ENCODE measurements at regions not wholly inside any gene's neighbourhood (a gene's known extent, or its start where the extent isn't known, plus 50 kb on each side); places are given as distances from the start of the nearest gene placed in this dataset.

- no peak overlapping the region for H3K4me3 ChIP-seq (ENCODE audit: low read depth, low read length)
- TF ChIP-seq, protein P1, sequence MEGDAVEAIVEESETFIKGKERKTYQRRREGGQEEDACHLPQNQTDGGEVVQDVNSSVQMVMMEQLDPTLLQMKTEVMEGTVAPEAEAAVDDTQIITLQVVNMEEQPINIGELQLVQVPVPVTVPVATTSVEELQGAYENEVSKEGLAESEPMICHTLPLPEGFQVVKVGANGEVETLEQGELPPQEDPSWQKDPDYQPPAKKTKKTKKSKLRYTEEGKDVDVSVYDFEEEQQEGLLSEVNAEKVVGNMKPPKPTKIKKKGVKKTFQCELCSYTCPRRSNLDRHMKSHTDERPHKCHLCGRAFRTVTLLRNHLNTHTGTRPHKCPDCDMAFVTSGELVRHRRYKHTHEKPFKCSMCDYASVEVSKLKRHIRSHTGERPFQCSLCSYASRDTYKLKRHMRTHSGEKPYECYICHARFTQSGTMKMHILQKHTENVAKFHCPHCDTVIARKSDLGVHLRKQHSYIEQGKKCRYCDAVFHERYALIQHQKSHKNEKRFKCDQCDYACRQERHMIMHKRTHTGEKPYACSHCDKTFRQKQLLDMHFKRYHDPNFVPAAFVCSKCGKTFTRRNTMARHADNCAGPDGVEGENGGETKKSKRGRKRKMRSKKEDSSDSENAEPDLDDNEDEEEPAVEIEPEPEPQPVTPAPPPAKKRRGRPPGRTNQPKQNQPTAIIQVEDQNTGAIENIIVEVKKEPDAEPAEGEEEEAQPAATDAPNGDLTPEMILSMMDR (IDR thresholded peaks at IDR 0.05; ENCODE audit: low read depth, low read length) = no peak
Observed at GRCh38 chr5:124628721-124629596, 117.5 kb downstream of the ZNF608 start.

DNA sequence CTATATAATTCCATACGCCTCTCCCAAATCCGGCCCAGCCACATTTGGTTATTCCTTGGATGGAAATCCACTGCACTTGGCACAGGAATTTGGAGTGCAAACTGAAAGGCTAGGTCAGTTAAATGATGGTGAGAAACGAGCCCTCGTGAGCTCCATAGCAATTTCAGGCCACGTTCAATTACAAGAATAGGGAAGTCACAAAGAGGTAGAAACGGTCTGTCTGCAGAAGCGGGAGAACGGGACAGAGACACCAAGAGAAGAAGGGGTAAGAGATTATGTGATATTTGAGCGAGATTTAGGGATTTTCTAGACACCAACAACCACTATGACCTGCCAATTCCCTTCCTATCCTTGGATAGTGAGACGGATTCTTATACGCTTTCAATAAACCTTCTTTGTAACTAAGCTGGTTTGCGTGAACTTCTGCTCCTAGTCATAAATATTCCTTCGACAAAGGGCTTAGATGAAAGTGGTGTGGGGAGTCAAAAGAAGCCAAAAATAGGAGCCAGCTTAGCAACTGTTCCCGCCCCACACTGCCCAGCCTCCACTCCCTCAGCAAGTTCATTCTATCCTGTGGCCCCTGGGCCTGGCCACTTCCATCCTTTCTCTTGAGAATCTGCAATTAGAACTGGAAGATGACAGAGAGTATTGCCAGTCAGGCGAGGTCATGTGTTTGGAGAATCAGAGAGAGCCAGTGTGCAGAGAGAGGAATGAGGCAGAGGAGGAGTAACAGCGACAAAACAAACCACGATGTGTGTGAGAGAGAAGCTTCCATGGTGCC, 118.4 kb downstream of the ZNF608 start:
- H3K4me3 ChIP-seq (ENCODE audit: low read depth, low read length) = no peak overlapping the region
- TF ChIP-seq, protein P1 (IDR thresholded peaks at IDR 0.05; ENCODE audit: low read depth, low read length) = no peak

DNA sequence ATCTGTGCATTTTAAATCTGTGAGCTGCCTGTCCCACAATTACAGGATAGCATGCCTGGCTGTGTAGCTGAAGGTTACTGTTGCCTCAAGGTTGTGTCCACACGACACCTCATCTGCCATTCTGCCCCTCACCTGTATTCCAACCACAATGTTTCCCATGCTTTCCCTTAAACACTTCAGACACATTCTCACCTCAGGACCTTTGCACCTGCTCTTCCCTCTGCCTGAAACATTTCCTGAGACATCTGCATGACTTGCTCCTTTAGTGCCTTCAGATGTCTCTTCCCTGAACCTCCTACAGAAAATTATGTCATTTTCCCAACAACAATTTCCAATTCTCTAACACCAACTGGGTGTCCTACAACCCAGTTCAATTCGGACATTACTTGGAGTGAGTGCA, 120.4 kb downstream of the ZNF608 start:
- H3K4me3 ChIP-seq (ENCODE audit: low read depth, low read length) = no peak overlapping the region
- TF ChIP-seq, protein P1 (IDR thresholded peaks at IDR 0.05; ENCODE audit: low read depth, low read length) = no peak

DNA sequence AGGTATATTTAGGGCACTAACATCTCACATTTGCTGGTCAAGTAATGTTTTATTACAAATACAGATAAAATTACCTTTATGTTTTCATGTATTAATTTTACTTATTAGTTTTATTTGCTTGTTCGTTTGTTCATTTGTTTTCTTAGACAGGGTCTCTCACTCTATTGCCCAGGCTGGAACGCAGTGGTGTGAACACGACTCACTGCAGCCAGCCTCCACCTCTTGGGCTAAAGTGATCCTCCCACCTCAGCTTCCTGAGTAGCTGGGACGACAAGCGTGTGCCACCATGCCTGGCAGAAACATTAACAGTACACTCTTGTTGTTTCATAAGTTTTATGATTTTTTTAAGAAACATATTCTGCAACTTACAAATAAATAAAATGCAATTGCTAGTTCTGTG, 123.2 kb downstream of the ZNF608 start:
- H3K4me3 ChIP-seq (ENCODE audit: low read depth, low read length) = no peak overlapping the region
- TF ChIP-seq, protein P1 (IDR thresholded peaks at IDR 0.05; ENCODE audit: low read depth, low read length) = no peak

- no peak overlapping the region for H3K4me3 ChIP-seq (ENCODE audit: low read depth, low read length)
- TF ChIP-seq, protein P1 (IDR thresholded peaks at IDR 0.05; ENCODE audit: low read depth, low read length) = no peak
Observed at GRCh38 chr5:124622851-124623250, 123.6 kb downstream of the ZNF608 start.

DNA sequence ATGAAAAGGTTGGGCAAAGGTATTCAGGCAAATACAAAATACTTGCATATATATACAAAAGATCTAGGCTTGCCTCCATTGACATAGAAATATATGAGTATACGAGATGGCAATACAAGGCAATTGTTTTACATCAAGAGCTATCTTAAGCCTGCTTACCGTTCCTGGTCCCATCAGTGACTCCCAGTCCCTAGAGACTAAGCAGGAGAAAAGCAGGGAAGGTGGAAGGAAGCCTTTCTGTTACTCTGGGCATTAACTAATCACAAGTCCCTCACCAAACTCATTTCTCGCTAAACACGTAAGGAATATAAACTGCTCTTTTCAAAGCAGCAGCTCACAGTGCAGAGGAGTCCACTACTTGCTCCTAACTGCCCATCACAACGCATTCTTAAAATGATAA, 125.2 kb downstream of the ZNF608 start:
- H3K4me3 ChIP-seq (ENCODE audit: low read depth, low read length) = no peak overlapping the region
- TF ChIP-seq, protein P1 (IDR thresholded peaks at IDR 0.05; ENCODE audit: low read depth, low read length) = no peak

DNA sequence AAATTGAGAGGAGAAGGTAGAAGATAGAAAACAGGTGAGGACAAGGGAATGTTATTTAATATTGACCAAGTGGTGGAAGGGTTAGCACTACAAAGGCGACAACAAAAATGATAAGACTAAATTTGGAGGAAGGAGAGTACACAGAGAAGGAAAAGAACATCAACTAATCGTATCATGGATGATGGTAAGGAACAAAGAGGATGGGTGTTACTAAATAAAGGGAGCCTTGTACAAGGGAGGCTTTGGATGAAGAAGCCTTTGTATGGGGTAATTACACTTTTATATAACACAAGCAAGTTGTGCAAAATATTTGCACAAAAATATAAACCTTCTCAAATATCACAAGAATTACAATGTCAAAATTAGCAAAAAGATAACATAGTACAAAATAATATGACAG, 125.7 kb downstream of the ZNF608 start:
- TF ChIP-seq, protein P1 (IDR thresholded peaks at IDR 0.05; ENCODE audit: low read depth, low read length) = no peak
- H3K4me3 ChIP-seq (ENCODE audit: low read depth, low read length) = no peak overlapping the region

Measured in WI38 (cell line).